HG03571 (cell line): ENCODE measurements at regions not wholly inside any gene's neighbourhood (a gene's known extent, or its start where the extent isn't known, plus 50 kb on each side); places are given as distances from the start of the nearest gene placed in this dataset.

ENCODE experiments used
- ATAC-seq: cut with Tn5 transposase; IDR thresholded peaks from one replicate; pipeline ENCODE4 v1.9.1; 2021; ENCODE audit not compliant: unreplicated experiment

DNA sequence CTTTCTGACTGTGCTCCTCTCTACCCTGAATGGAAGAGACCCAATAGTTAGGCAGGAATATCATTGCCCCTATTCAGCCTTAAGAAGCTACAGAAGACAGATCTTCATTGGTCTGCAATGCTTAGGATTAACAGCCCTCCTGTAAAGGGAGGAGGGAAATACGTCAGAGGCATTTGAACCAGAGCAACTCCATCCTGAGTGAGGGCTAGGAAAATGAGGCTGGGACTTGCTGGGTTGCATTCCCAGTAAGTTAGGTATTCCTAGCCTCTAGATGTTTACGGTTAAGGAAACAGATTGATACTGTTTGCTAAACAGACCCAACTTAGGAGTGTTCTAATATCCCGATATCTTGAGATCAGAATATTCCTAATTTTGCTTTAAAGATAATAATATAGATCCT lies 63.5 kb downstream of the PCDH18 start:
- no peak for ATAC-seq

DNA sequence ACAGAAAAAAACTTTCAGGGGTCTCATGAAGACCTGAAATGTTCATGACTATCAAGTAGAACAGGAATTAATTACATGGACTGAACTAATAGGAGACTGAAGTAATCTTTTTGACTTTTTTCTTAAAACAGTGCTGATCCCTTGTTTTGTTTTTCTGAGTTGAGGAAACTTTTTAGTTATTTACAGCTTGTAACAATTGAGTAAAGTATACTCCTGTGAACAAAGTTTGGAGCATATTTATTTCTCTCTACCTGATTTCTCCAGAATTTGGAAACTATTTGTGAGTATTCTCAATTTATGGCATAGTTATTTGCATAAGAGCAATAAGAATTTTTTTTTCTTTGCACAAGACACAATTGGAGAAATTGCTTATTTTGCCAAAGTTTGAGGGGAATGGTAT lies 64.8 kb downstream of the PCDH18 start:
- no peak for ATAC-seq

DNA sequence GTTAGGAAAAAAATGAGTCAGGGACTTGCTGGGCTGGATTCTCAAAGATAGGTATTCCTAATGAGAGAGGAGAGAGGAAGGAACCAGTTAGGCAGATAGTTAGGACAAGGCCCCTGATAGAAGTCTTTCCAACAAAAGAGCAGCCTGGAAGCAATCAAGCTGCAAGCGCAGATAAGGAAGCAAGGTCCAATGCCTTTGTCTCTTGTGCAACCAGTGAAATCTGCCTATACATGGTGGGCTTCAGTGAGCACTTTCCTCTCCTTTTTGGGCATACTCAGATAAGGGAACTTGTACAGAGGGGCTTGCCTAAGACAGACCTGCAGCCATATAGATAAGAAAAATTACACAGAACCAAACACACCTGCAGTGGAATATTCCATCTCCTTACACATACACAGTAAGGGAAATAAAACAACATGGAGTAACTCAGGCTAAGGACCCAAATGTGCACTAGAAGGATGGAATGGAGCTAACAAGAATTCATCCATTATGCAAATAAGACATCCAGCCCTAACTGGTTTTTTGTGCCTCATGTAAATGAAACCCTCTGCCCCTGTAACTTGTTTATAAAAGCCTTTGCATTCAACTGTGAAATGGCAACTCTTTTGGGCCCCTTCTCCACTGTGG lies 68.8 kb downstream of the PCDH18 start:
- no peak for ATAC-seq

DNA sequence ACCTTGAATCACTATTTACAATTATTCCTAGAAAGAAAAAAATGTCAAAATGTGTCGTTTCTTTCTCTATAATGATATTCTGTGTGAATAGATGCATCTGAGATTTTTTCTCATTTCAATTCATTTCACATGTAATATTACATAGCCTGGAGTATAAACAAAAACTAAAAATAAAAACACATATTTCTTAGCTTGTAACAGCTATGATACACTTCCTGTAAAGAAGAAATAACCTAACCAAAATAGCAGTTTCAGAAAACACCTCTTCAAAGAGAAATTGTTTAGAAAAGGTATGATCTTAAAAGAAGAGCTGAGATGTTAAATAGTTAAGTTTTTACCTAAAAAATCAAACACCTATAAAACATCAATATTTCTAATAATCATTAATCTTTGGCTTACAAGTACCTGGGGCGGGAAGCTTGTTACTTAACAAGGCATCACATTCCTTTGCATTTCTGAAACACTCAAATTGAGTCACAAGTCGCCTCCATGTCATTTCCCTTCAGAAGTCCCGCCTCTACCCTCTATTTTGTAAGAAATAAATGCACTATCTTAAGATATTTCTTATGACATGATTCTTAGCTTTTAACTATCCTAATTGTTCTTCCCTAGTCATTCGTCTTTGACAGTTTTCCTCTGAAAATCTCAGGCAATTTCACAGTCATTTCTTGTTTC lies 76.5 kb downstream of the PCDH18 start:
- ATAC-seq: no peak

DNA sequence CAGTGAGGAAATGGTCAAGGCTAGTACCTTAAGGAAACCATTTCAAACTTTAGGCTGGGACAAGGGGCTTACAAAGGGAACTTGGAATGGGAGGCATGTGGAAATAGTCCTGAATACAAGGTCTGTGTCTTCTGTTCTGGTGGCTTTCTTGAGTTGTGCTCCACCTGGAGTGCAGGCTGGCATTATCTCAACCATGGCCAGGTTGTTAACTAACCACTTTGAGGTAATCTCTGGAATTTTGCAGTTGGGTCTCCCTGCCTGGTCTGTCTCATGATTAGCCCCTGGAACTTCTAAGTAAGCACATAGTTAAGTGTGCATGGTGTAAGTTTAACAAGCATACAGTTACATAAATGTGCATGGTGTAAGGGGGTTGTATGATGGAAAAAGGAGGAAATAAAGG lies 77.5 kb downstream of the PCDH18 start:
- no peak for ATAC-seq

DNA sequence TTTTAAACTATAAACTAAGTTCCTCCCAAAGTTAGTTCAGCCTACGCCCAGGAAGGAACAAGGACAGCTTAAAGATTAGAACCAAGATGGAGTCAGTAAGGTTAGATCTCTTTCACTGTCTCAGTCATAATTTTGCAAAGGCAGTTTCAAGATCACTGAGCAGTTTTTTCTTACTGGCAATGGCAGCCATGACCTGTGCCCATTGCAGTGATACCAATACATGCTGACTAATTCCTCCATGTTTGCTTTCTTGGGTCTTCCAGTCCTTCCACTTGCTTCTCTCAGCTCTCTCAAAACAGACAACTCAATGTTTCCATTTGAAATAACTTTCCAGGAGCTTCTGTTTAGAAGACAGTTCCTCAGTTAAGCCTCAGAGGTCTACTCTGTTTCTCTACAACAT lies 79.5 kb downstream of the PCDH18 start:
- ATAC-seq: no peak

DNA sequence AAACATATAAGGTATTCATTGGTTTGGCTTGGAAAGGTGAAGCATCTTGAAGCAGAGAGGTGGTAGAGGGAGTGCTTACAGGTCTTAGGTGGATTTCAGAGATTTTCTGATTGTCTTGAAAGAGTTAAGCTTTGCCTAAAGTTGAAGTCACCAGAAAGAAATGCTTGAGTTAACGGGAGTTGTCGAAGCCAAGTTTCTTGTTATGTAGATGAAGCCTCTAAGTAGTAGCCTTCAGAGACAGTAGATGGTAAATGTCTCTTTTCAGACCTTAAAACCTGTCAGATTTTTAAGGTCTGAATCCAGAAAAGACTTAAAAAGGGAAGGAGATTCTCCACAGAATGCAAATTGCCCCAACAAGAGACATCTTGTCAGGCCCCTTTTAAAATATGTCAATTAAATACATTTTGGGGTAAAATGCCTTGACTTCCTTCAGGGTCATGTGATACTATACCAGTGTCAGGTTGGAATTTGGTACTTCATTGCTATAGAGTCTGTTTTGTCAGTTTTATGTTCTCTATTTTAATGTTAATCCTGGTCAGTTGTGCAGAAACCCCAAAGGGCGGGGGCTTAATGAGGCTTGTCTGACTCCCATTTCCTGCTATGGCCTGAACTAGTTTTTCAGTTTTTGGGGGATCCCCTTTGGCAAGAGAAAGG lies 81.0 kb downstream of the PCDH18 start:
- ATAC-seq: no peak

DNA sequence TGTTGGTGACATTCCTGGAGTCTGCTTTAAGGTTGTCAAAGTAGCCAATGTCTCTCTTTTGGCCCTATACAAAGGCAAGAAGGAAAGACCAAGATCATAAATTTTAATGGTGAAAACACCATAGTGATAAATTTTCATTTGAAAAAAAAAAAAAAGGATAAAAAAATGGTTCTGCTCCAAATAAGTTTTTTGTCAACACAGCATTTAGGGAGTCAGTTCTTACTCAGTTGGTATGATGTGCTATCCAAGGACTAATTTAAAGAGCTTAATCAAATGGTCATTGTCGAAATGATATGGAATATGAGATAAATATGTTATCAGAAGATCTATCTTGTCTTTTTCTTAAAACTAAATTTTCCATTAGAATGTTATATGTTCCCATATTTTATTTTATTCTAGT lies 83.9 kb downstream of the PCDH18 start:
- no peak for ATAC-seq

DNA sequence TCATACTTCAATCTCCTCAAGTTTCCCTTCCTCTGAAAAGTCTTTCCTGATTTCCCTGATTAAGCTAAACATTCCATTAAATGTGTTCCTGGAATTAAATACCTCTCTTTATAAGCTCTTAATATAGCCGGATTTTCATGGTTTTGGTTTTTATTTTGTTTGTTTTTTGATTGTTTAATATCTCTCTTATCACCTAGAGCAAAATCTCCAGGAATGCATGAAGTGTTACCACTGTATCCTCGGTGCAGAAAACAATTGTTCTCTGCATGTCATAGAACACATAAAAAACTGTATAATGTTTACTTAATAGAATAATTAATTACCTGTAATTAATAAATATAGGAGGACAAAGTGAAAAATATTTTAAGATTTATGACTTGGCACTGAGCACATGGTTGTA lies 86.2 kb downstream of the PCDH18 start:
- ATAC-seq: no peak

DNA sequence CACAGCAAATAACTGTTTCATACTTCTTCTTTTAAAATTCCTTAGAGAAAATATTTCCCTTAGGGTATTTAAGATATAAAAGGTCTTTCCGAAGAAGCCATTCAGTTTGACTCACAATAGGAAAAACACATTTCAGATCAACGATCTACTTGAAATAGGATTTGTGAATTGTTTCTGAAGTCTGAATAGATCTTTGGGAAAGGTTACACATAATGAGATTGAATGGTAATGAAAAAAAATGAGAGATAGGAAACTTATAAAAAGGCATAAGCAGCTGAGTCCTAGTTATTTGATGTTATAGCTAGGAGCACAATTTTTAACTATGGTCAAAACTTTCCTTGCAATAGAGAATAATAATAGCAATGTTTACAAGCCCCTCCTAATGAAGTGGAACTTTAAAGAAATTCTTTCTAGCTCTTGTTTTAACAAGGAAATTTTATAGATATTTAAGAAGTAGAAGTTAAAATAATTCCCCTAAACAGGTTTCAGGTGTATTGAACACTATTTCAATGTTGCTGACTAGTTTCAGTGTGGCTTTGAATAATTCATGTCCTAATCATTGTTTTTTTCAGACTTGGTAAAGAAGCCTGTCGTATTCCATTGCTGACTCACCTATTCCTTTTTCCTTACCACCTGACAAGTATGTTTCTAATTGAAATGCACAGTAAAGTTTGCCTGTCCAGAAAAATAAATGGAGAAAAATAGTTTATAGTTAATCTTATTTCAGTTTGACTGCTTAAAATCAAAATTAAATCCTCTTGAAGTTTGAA lies 89.1 kb downstream of the PCDH18 start:
- ATAC-seq: no peak

DNA sequence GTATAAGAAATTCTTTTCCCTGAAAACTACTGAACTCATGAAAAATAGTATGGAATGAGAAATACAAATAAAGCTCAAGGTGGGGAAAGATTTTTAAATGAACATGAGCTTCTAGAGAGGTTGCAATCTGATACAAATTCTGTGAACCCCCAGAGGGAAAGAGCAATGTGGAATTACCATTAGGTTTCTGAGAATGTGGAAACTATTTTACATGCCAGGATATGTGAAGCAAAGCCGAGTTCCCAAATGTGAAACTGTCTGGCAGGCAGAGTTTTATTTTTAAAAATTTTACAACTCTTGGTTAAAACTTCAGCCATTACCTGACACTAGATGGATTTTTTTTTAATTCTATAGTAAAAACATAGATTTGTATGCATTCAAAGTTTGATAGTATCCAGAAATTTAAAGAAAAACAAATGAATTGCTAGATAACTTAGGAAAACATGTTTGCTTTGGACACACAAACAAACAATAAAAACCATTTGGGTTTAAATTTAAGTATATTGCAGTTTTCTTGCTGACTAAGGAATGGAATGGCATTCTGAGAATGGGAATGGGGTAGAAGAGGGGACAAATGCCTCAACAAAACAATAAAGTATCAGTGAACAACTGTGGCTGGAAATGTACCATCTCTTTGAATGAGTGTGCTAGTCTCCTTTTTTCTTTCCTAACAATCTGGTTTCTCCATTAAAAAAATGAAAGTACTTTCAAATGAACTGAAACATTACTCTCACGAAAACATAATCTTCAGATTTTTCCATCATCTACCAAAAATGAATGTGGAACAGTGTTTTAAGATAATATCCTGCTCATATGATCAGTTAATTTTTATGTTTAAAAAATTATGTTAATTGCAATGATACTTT lies 99.6 kb downstream of the PCDH18 start:
- ATAC-seq: no peak

DNA sequence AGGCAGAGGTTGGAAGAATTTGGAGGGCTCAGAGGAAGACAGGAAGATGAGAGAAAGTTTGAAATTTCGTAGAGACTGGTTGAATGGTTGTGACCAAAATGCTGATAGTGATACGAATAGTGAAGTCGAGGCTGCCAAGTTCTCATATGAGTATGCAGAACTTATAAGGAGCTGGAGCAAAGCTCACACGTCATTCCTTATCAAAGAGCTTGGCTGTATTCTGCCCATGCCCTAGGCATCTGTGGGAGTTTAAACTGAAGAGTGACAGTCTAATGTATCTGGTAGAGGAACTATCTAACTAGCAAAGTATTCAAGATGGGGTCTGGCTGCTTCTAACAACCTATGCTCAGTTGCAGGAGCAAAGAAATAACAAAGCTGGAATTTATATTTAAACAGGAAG lies 102.1 kb downstream of the PCDH18 start:
- no peak for ATAC-seq

DNA sequence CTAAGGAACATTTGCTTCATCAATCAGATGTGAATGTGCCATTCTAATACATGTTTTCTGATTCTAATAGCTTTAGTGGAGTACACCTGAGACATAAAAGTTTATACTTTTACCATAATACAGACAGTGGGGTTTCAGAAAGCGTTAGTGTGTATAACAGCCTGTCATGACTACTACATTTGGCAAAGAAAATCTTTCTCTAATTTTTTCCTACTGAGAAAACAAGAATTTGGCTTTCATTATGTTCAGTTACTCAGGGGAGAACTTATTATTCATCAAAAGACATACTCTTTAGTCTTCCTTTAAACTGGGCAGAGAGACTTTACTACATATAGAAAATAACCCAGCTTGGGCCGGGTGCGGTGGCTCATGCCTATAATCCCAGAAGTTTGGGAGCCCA lies 104.9 kb downstream of the PCDH18 start:
- ATAC-seq: no peak

DNA sequence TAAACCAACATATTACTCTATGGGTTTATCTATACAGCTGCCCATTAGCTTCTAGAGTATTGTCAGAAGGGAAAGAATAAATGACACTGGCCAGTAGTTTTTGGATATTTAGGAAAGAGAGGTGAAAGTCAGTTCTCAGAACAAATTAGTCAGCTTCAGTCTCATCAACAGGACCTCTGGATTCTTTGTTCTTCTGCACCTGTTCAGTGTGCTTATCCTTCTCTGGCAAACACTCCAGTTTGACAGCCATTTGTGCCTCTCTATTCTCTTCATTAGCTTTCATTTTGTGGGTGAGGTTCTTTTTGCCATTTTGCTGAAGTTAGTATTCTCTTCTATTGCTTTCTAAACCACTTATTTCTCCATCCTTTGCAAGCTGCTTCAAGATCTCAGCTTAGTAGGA lies 107.0 kb downstream of the PCDH18 start:
- ATAC-seq: no peak

DNA sequence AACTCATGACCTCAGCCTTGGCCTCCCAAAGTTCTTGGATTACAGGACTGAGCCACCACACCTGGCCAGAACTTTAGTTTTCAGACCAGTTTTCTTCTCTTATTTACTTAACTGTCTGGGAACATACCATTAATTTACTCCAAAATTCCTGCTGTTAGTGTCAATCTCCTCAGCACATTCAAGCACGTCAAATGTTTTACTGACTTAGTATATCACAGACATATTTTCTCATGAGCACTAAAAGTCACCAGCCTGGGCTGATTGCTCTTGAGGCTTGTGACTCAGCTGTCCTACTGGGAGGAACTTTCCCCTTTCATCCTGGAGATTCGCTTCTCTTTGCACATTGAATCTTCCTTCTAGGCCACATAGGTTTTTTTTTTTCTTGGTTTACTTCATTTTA lies 109.6 kb downstream of the PCDH18 start:
- ATAC-seq: no peak

DNA sequence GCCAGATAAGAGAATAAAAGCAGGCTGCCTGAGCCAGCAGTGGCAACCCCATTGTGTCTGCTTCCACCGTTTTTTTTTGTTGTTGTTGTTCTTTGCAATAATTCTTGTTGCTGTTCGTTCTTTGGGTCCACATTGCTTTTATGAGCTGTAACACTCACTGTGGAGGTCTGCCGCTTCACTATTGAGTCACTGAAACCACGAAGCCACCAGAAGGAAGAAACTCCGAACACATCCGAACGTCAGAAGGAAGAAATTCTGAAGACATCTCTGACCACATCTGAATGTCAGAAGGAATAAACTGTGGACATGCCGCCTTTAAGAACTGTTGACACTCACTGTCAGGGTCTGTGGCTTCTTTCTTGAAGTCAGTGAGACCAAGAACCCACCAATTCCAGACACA lies 110.5 kb downstream of the PCDH18 start:
- no peak for ATAC-seq

DNA sequence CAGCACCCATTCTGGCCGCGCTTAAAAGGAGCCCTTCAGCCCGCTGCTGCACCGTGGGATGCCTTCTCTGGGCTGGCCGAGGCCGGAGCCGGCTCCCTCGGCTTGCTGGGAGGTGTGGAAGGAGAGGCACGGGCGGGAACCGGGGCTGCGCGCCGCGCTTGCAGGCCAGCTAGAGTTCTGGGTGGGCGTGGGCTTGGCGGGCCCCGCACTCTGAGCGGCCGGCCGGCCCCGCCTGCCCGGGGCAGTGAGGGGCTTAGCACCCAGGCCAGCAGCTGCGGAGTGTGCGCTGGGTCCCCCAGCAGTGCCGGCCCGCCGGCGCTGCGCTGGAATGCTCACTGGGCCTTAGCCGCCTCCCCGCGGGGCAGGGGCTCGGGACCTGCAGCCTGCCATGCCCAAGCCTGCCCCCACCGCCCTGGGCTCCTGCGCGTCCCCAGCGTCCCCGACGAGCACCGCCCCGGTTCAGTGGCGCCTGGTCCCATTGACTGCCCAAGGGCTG lies 111.3 kb downstream of the PCDH18 start:
- no peak for ATAC-seq

DNA sequence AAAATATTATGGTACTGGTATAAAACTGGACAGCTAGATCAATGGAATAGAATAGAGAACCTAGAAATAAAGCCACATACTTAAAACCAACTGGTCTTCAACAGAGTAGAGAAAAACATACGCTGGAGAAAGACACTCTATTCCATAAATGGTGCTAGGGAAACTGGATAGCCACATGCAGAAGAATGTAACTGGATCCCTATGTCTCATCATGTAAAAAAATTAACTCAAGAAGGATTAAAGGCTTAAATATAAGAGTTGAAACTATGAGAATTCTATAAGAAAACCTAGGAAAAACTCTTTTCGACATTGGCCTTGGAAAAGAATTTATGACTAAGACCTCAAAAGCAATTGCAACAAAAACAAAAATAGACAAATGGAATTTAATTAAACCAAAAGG lies 114.6 kb downstream of the PCDH18 start:
- no peak for ATAC-seq

DNA sequence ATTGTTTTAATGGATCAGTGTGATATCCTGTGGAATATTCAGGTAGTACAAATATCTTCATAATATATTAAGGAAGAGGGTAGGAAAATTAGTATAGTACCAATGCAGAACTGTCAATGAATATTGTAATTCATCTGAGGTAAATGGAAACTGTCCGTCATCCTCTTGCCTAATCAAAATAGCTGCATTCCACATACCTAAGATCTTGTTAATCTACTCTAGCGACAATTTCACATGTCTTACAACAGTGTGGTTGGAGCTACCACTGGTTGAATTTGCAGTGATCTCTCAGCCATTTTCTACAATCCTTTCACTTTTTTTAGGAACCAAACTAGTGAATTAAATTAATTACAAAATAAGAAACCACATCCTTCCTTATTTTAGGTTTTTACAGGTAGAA lies 117.5 kb downstream of the PCDH18 start:
- no peak for ATAC-seq

DNA sequence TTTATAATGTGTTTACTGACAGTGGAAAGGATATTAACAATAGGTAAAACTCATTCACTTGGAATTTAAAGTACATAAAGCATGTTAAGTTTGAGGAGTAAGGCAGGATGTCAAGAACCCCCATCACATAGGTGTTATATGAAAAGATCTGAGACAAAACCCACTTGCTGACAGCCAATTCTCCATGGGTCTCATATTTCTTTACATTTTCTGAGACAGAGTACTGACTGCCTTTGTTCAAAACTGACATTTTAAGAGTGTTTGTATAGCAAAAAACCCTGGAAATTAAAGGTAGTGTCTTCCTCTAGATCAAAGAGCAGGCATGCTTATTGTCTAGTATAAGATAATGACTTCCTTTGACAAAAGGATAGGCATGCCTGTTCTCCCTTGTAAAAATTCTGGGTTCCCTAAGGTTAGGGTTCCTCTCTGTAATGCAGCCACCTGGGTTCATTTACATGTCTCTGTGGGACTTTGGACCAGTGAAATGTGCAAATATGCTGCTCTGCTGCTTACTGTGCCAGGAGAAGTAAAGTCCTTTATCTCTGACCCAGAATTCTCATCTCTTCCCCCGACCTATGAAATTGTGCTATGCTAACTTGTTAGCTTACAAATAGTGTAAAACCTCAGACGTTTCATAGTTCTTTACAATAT lies 123.6 kb downstream of the PCDH18 start:
- no peak for ATAC-seq
